Stimulated activated CD4-positive, alpha-beta T cell treated with anti-CD3 and anti-CD28 coated beads, Interleukin-4, amount 100 ng/mL, for 48 hours (primary cell): ENCODE measurements at regions not wholly inside any gene's neighbourhood (a gene's known extent, or its start where the extent isn't known, plus 50 kb on each side); places are given as distances from the start of the nearest gene placed in this dataset.
"Not testable (repeated sequence)": the region's sequence is repeated elsewhere in the genome, so short reads cannot be mapped to it uniquely, and the experiment has no call there.

Experiments used
- DNase-seq, 2 donors: peaks; one replicate each; pipeline ENCODE4 v3.0.0-alpha.2; 2020; ENCODE audit warnings: low read depth in 2 of 2

DNA sequence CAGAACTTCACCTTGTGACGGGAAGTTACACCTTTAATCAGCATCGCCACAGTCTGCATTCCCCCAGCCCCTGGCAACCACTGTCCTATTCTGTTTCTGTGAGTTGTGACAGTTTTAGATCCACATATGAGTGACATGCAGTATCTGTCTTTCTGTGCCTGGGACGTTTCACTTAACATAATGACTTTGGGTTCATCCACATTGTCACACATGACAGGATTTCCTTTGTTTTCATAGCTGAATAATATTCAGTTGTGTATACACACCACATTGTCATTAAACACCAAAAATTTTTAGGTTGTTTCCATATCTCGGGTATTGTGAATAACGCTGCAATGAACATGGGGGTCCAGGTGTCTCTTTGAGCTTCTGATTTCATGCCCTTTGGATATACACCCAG is 62.6 kb upstream of the BDH1 start:
- DNase-seq = not testable (repeated sequence)

DNA sequence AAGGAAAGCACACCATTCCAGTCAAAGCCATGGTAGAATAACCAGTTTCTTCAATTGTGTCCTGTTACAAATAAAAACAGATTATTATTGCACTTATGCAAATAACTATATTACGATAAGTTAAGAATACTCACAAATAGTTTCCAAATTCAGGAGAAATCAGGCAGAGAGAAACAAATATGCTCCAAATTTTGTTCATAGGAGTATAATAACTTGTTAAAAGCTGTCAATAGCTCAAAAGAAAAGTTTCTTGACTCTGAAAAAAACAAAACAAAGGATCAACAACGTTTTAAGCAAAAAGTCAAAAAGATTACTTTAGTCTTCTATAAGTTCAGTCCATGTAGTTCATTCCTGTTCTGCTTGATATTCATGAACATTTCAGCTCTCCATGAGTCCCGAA is 59.7 kb upstream of the BDH1 start:
- DNase-seq = no peak

DNA sequence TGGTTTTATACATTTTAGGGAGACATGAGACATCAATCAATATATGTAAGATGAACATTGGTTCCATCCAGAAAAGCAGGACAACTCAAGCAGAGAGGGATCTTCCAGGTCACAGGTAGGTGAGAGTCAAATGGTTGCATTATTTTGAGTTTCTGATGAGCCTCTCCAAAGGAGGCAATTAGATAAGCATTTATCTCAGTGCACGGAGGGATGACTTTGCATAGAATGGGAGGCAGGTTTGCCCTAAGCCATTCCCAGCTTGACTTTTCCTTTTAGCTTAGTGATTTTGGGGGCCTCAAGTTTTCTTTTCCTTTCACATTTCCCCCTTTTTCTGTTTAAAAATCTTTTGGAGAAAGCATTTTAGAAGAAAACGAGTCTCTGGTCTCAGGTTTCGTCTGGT is 58.4 kb upstream of the BDH1 start:
- not testable (repeated sequence) for DNase-seq

DNA sequence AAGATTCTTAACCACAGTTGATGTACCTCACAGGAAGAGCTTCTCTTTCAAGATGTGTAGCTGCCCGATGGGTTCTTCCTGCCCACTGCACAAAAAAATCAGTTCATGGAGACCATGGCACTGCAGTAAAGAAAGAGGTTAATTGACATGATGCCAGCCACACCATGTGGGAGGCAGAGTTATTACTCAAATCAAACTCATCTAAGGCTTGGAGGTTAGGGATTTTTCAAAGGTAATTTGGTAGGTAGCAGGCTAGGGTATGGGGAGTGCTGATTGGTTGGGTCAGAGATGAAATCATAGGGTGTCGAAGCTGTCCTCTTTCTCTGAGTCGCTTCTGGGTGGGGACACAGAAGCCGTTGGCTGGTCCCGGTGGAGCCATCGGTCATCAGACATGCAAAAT is 57.4 kb upstream of the BDH1 start:
- DNase-seq = peak in 1 of 2 donors; percentile 7

DNA sequence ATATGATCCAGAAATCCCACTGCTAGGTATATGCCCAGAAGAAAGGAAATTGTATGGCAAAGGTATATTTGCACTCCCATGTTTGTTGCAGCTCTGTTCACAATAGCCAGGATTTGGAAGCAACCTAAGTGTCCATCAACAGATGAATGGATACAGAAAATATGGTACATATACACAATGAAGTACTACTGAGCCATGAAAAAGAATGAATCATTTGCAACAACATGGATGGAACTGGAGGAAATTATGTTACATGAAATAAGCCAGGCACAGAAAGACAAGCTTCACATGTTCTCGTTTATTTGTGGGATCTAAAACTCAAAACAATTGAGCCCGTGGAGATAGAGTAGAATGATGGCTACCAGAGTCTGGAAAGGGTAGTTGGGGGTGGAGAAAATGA is 55.5 kb upstream of the BDH1 start:
- DNase-seq = no peak

DNA sequence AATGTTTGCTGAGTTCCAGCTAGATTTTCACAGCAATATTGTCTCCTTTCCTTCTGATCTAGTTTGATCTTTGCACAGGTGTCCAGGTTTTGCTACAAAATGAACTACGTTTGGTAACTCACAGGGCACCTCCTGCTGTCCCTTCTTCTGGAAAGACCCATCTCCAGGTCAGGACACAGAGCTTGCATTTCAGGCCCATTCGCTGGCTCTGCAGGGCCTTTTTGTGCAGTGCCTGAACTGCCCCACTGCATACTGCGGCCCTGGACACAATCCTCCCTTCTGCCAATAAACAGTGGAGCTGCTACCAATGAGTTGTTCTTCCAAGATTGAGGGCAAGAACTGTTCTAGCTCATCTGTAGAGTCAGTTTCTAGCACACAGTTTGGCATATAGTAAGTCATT is 50.7 kb upstream of the BDH1 start:
- DNase-seq = no peak
